PC-3 (cell line): ENCODE measurements at regions not wholly inside any gene's neighbourhood (a gene's known extent, or its start where the extent isn't known, plus 50 kb on each side); places are given as distances from the start of the nearest gene placed in this dataset.

Experiments
- EZH2 ChIP-seq: fragments of 300-600 bp; sonication (generic); IDR thresholded peaks from one replicate; pipeline ENCODE4 v1.6.1; 2017; ENCODE audit warnings: antibody characterized with exemption, mild to moderate bottlenecking, low read length; ENCODE audit not compliant: unreplicated experiment
- EZH2phosphoT487 ChIP-seq: fragments of 300-600 bp; sonication (generic); IDR thresholded peaks from 2 replicates; pipeline ENCODE4 v1.6.1; 2018; ENCODE audit warnings: mild to moderate bottlenecking, antibody characterized with exemption, low read length, borderline replicate concordance
- TF ChIP-seq, protein P1 (sequence below): fragments of 300-600 bp; sonication (generic); conservative IDR thresholded peaks from 2 replicates; pipeline ENCODE4 v1.5.1; 2017; ENCODE audit warnings: antibody characterized with exemption, low read depth, mild to moderate bottlenecking, low read length

DNA sequence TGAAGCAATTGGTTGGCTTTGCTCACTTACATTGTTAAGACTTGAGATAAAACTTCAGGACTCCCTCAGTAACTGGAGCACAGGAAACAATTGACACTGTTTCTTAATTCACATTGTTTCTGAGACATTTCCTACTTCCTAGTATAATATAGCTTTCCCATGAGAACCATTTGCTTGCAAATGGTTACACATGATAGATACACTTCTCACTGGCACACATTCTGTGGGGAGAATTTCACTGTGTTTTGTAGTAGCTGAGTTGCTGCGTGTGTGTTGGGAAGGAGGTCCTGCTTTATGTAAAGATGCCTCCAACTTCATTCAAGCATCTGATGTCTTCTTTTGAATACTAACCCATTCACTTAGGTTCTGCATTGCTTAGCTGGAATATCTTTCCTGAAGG is 85.3 kb upstream of the SLC4A4 start:
- TF ChIP-seq, protein P1, sequence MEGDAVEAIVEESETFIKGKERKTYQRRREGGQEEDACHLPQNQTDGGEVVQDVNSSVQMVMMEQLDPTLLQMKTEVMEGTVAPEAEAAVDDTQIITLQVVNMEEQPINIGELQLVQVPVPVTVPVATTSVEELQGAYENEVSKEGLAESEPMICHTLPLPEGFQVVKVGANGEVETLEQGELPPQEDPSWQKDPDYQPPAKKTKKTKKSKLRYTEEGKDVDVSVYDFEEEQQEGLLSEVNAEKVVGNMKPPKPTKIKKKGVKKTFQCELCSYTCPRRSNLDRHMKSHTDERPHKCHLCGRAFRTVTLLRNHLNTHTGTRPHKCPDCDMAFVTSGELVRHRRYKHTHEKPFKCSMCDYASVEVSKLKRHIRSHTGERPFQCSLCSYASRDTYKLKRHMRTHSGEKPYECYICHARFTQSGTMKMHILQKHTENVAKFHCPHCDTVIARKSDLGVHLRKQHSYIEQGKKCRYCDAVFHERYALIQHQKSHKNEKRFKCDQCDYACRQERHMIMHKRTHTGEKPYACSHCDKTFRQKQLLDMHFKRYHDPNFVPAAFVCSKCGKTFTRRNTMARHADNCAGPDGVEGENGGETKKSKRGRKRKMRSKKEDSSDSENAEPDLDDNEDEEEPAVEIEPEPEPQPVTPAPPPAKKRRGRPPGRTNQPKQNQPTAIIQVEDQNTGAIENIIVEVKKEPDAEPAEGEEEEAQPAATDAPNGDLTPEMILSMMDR, result no peak
- TF ChIP-seq EZH2, result no peak
- no peak for TF ChIP-seq EZH2phosphoT487
